HEK293T (cell line): ENCODE measurements at regions not wholly inside any gene's neighbourhood (a gene's known extent, or its start where the extent isn't known, plus 50 kb on each side); places are given as distances from the start of the nearest gene placed in this dataset.

Experiments used
- ARNT ChIP-seq: fragments of 450-650 bp; IDR thresholded peaks from 2 replicates; pipeline ENCODE4 v1.6.1; 2017; ENCODE audit warnings: mild to moderate bottlenecking
- BHLHE40 ChIP-seq: fragments of 450-650 bp; IDR thresholded peaks from 2 replicates; pipeline ENCODE4 v1.6.1; 2016; ENCODE audit warnings: mild to moderate bottlenecking, moderate library complexity, borderline replicate concordance
- FOXA1 ChIP-seq: fragments of 450-650 bp; IDR thresholded peaks from 2 replicates; pipeline ENCODE4 v1.6.1; 2016; ENCODE audit warnings: mild to moderate bottlenecking
- FOXM1 ChIP-seq: fragments of 450-650 bp; IDR thresholded peaks from 2 replicates; pipeline ENCODE4 v1.6.1; 2017; ENCODE audit warnings: mild to moderate bottlenecking, borderline replicate concordance
- HDGF ChIP-seq: fragments of 450-650 bp; IDR thresholded peaks from 2 replicates; pipeline ENCODE4 v1.6.1; 2017; ENCODE audit warnings: antibody characterized with exemption, borderline replicate concordance
- L3MBTL2 ChIP-seq: fragments of 450-650 bp; conservative IDR thresholded peaks from 2 replicates; pipeline ENCODE4 v1.6.1; 2016; ENCODE audit warnings: mild to moderate bottlenecking
- LEF1 ChIP-seq: fragments of 450-650 bp; IDR thresholded peaks from 2 replicates; pipeline ENCODE4 v1.6.1; 2017; ENCODE audit warnings: mild to moderate bottlenecking, borderline replicate concordance
- NFRKB ChIP-seq: fragments of 450-650 bp; IDR thresholded peaks from 2 replicates; pipeline ENCODE4 v1.6.1; 2016; ENCODE audit warnings: mild to moderate bottlenecking, moderate library complexity
- SP1 ChIP-seq: fragments of 450-650 bp; IDR thresholded peaks from 2 replicates; pipeline ENCODE4 v1.6.1; 2017
- SUZ12 ChIP-seq: fragments of 450-650 bp; IDR thresholded peaks from 2 replicates; pipeline ENCODE4 v1.6.1; 2016; ENCODE audit warnings: mild to moderate bottlenecking
- ZNF384 ChIP-seq: fragments of 450-650 bp; IDR thresholded peaks from 2 replicates; pipeline ENCODE4 v1.6.1; 2016
- TF ChIP-seq, protein P1 (sequence below): fragments of 450-650 bp; IDR thresholded peaks from 2 replicates; pipeline ENCODE4 v1.6.1; 2016

DNA sequence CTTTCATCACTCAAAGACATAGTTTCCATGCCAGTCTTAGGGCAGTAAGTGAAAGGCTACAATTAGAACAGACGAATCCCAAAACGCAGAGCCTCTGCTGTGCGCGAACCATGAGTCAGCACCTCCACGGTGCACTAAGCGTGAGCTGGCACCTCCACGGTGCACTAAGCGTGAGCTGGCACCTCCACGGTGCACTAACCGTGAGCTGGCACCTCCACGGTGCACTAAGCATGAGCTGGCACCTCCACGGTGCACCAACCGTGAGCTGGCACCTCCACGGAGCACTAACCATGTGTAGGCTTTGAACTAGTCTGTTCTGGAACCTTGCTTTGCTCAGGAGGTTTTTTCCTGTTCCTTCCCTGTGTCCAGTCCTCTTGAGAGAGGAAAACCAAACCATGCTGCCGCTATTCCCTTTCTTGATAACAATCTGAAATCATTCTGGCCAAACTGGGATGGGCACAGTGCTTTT is 120.6 kb downstream of the IRS2 start:
- no peak for TF ChIP-seq ARNT
- no peak for TF ChIP-seq LEF1
- TF ChIP-seq BHLHE40 = no peak
- no peak for TF ChIP-seq FOXA1
- TF ChIP-seq HDGF = no peak
- TF ChIP-seq SP1 = no peak
- no peak for TF ChIP-seq NFRKB
- no peak for TF ChIP-seq ZNF384
- no peak for TF ChIP-seq L3MBTL2
- TF ChIP-seq, protein P1, sequence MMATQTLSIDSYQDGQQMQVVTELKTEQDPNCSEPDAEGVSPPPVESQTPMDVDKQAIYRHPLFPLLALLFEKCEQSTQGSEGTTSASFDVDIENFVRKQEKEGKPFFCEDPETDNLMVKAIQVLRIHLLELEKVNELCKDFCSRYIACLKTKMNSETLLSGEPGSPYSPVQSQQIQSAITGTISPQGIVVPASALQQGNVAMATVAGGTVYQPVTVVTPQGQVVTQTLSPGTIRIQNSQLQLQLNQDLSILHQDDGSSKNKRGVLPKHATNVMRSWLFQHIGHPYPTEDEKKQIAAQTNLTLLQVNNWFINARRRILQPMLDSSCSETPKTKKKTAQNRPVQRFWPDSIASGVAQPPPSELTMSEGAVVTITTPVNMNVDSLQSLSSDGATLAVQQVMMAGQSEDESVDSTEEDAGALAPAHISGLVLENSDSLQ = no peak
- TF ChIP-seq SUZ12 = no peak
- TF ChIP-seq FOXM1 = no peak
